Activated CD4-positive, alpha-beta T cell treated with anti-CD3 and anti-CD28 coated beads for 1 hour (primary cell): ENCODE measurements at regions not wholly inside any gene's neighbourhood (a gene's known extent, or its start where the extent isn't known, plus 50 kb on each side); places are given as distances from the start of the nearest gene placed in this dataset.
A peak's percentile ranks its signal among the peaks of the same experiment; 100 is the strongest.
"Not testable (repeated sequence)": the region's sequence is repeated elsewhere in the genome, so short reads cannot be mapped to it uniquely, and the experiment has no call there.

Source experiments
- DNase-seq: peaks from one replicate; pipeline ENCODE4 v3.0.0-alpha.2; 2020

- DNase-seq, result no peak
These were observed 80.0 kb downstream of the METRNL start for GRCh38 chr17:83159204-83160049.

- DNase-seq, result no peak
These were observed 81.3 kb downstream of the METRNL start for GRCh38 chr17:83160443-83161297.

GRCh38 chr17:83161298-83162034 lies 82.1 kb downstream of the METRNL start:
- no peak for DNase-seq

- DNase-seq, result no peak
These were observed 82.8 kb downstream of the METRNL start for GRCh38 chr17:83162035-83162745.

- DNase-seq, result no peak
These were observed 85.1 kb downstream of the METRNL start for GRCh38 chr17:83164490-83164889.

- DNase-seq, result no peak
These were observed 91.3 kb downstream of the METRNL start for GRCh38 chr17:83170571-83171260.

- no peak for DNase-seq
These were observed 92.3 kb downstream of the METRNL start for GRCh38 chr17:83171661-83172060.

GRCh38 chr17:83172099-83172498 lies 92.7 kb downstream of the METRNL start:
- not testable (repeated sequence) for DNase-seq

GRCh38 chr17:83172646-83173045 lies 93.2 kb downstream of the METRNL start:
- DNase-seq, result not testable (repeated sequence)

- not testable (repeated sequence) for DNase-seq
These were observed 93.9 kb downstream of the METRNL start for GRCh38 chr17:83173180-83173913.

- DNase-seq, result no peak
These were observed 94.5 kb downstream of the METRNL start for GRCh38 chr17:83173914-83174361.

GRCh38 chr17:83174362-83175118 lies 95.1 kb downstream of the METRNL start:
- DNase-seq, result no peak

- DNase-seq, result no peak
These were observed 95.9 kb downstream of the METRNL start for GRCh38 chr17:83175119-83175821.

- DNase-seq, result peak; percentile 2
These were observed 96.6 kb downstream of the METRNL start for GRCh38 chr17:83175822-83176622.

- no peak for DNase-seq
These were observed 97.5 kb downstream of the METRNL start for GRCh38 chr17:83176623-83177583.

- no peak for DNase-seq
These were observed 98.5 kb downstream of the METRNL start for GRCh38 chr17:83177611-83178532.
